CD14-positive monocyte (primary cell): ENCODE measurements at regions not wholly inside any gene's neighbourhood (a gene's known extent, or its start where the extent isn't known, plus 50 kb on each side); places are given as distances from the start of the nearest gene placed in this dataset.
"Not testable (repeated sequence)": the region's sequence is repeated elsewhere in the genome, so short reads cannot be mapped to it uniquely, and the experiment has no call there.

Experiments used
- DNase-seq, 3 donors: peaks; one replicate each; pipeline ENCODE4 v3.0.0-alpha.2; 2011 to 2022
- H2AFZ ChIP-seq: 2 replicates; pipeline ENCODE4 v1.6.0; 2012; ENCODE audit warnings: mild to moderate bottlenecking, low read depth, low read length, inconsistent platforms; ENCODE audit not compliant: insufficient read depth, poor library complexity, severe bottlenecking
- H3K27ac ChIP-seq, 2 donors: 1 replicate in 1 of 2; 2 replicates in 1 of 2; pipeline ENCODE4 v1.5.1; 2012 to 2013; ENCODE audit warnings: low read length in 2 of 2, control low read depth in 1 of 2, inconsistent platforms in 1 of 2, low read depth in 1 of 2, mild to moderate bottlenecking in 1 of 2
- H3K27me3 ChIP-seq, 2 donors: one replicate each; pipeline versions ENCODE4 v1.6.0 to v1.6.1; 2011 to 2013; ENCODE audit warnings: low read length in 2 of 2; ENCODE audit not compliant: control insufficient read depth in 2 of 2, insufficient read depth in 2 of 2
- H3K36me3 ChIP-seq, 2 donors: replicated peaks in 1 of 2; 1 replicate in 1 of 2; 2 replicates in 1 of 2; pipeline versions ENCODE4 v1.5.1 to v1.6.1; 2012 to 2013; ENCODE audit warnings: low read length in 2 of 2, control low read depth in 1 of 2, inconsistent platforms in 1 of 2, mild to moderate bottlenecking in 1 of 2; ENCODE audit not compliant: insufficient read depth in 2 of 2, control insufficient read depth in 1 of 2
- H3K4me1 ChIP-seq, 2 donors: 1 replicate in 1 of 2; 2 replicates in 1 of 2; pipeline versions ENCODE4 v1.5.1 to v1.6.1; 2012 to 2013; ENCODE audit warnings: low read length in 2 of 2, control low read depth in 1 of 2, inconsistent platforms in 1 of 2, mild to moderate bottlenecking in 1 of 2, moderate library complexity in 1 of 2; ENCODE audit not compliant: insufficient read depth in 2 of 2, control insufficient read depth in 1 of 2
- H3K4me2 ChIP-seq: replicated peaks from 2 replicates; pipeline ENCODE3; 2012; ENCODE audit warnings: low read length, moderate library complexity, mild to moderate bottlenecking; ENCODE audit not compliant: poor library complexity, severe bottlenecking; ENCODE audit errors: extremely low read depth
- H3K4me3 ChIP-seq, 3 experiments: fragments of 200-600 bp in 1 of 3; sonication (generic) in 1 of 3; replicated peaks in 1 of 3; 1 replicate in 2 of 3; 2 replicates in 1 of 3; pipeline ENCODE4 v1.5.1; 2011 to 2013; ENCODE audit warnings: low read length in 3 of 3, mild to moderate bottlenecking in 3 of 3, control low read depth in 2 of 3, low read depth in 2 of 3, inconsistent platforms in 1 of 3, moderate library complexity in 1 of 3
- H3K79me2 ChIP-seq: 2 replicates; pipeline ENCODE4 v1.6.0; 2012; ENCODE audit warnings: mild to moderate bottlenecking, control low read depth, inconsistent platforms, low read length, moderate library complexity; ENCODE audit not compliant: insufficient read depth
- H3K9ac ChIP-seq: 2 replicates; pipeline ENCODE4 v1.6.0; 2017; ENCODE audit warnings: low read length, mild to moderate bottlenecking; ENCODE audit not compliant: insufficient read depth, poor library complexity, severe bottlenecking
- H3K9me3 ChIP-seq, 2 donors: replicated peaks in 1 of 2; 1 replicate in 1 of 2; 2 replicates in 1 of 2; pipeline versions ENCODE4 v1.5.1 to v1.6.1; 2012 to 2013; ENCODE audit warnings: low read length in 2 of 2, control low read depth in 1 of 2; ENCODE audit not compliant: control insufficient read depth in 1 of 2, insufficient read depth in 1 of 2
- H4K20me1 ChIP-seq: 2 replicates; pipeline ENCODE4 v1.6.0; 2012; ENCODE audit warnings: mild to moderate bottlenecking, low read length, control low read depth, moderate library complexity; ENCODE audit not compliant: insufficient read depth
- H3K27ac Mint-ChIP-seq, 7 donors: one replicate each; pipeline ENCODE4 v1.8.0; 2020; ENCODE audit warnings: mild to moderate bottlenecking in 7 of 7, mixed read lengths in 7 of 7, moderate library complexity in 6 of 7, inconsistent platforms in 2 of 7
- H3K27me3 Mint-ChIP-seq, 3 donors: one replicate each; pipeline ENCODE4 v1.8.0; 2021 to 2022; ENCODE audit warnings: low read depth in 3 of 3, mild to moderate bottlenecking in 3 of 3, mixed read lengths in 3 of 3, moderate library complexity in 3 of 3, inconsistent platforms in 1 of 3
- H3K36me3 Mint-ChIP-seq, 2 donors: one replicate each; pipeline ENCODE4 v1.8.0; 2020; ENCODE audit warnings: mixed read lengths in 2 of 2, inconsistent platforms in 1 of 2, mild to moderate bottlenecking in 1 of 2
- H3K4me1 Mint-ChIP-seq: one replicate; pipeline ENCODE4 v1.8.0; 2020; ENCODE audit warnings: mild to moderate bottlenecking, mixed read lengths
- H3K4me3 Mint-ChIP-seq, 2 donors: one replicate each; pipeline ENCODE4 v1.8.0; 2020; ENCODE audit warnings: mild to moderate bottlenecking in 2 of 2, mixed read lengths in 2 of 2, moderate library complexity in 1 of 2
- H3K9me3 Mint-ChIP-seq, 7 donors: one replicate each; pipeline ENCODE4 v1.8.0; 2020 to 2022; ENCODE audit warnings: mixed read lengths in 7 of 7, mild to moderate bottlenecking in 6 of 7, moderate library complexity in 6 of 7, inconsistent platforms in 2 of 7
- WGBS: methylation state at CpG from one replicate; pipeline ENCODE4 v1.1.5; 2013; ENCODE audit warnings: missing lambda C conversion rate; ENCODE audit not compliant: insufficient coverage; 5-methylcytosine and 5-hydroxymethylcytosine counted together
- intact Hi-C, 2 donors: fragments of 100-400 bp; cut with micrococcal nuclease; formaldehyde crosslinking; loops; one replicate each; pipeline versions ENCODE4 v1.15.0 to v1.15.1; 2023
- TF ChIP-seq, protein P1 (sequence below): fragments of 200-600 bp; IDR thresholded peaks from one replicate; pipeline ENCODE4 v1.8.0; 2022; ENCODE audit warnings: antibody characterized with exemption, mild to moderate bottlenecking

DNA sequence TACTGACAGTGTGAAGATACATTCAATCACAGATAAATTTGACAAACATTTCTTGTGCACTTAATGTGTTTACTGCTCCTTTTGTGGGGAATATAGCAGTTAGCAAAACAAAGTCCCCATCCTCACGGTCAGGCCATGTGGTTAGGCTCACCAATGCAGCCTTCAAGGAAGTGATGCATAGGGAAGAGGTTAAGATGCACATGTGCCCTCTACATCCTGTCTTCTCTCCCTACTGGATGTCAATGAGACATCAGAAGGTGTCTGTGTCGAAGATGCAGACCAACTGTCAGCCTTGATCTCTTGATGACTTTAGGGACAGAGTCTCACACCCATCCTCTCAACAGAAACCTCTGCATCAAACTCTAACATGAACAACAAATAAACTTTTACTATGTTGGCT lies 78.7 kb downstream of the FH start:
- Histone ChIP-seq H3K27ac (no peak overlapping the region), H3K9me3 (no peaks in the 10 kb centered on the region), H3K79me2 (no peaks in the 10 kb centered on the region), H3K36me3 (no peaks in the 10 kb centered on the region), H3K9ac (no peak overlapping the region), H3K27me3 (no peaks in the 10 kb centered on the region), H2AFZ (no peak overlapping the region), H4K20me1 (no peaks in the 10 kb centered on the region), H3K4me2 (no peak overlapping the region), H3K4me3 (no peak overlapping the region), H3K4me1 (no peaks in the 10 kb centered on the region)
- Mint-ChIP-seq H3K27ac (no peak overlapping the region), H3K4me3 (peak overlapping the region in 1 of 2 donors; percentile 21), H3K4me1 (no peaks in the 10 kb centered on the region), H3K36me3 (no peaks in the 10 kb centered on the region), H3K9me3 (peaks cover 0 to 3% (median 0%) of the 10 kb centered on the region in 7 donors), H3K27me3 (peaks cover 0 to 3% (median 3%) of the 10 kb centered on the region in 3 donors)
- 50% methylated on average over 2 of the region's 2 CpGs for WGBS
- TF ChIP-seq, protein P1, sequence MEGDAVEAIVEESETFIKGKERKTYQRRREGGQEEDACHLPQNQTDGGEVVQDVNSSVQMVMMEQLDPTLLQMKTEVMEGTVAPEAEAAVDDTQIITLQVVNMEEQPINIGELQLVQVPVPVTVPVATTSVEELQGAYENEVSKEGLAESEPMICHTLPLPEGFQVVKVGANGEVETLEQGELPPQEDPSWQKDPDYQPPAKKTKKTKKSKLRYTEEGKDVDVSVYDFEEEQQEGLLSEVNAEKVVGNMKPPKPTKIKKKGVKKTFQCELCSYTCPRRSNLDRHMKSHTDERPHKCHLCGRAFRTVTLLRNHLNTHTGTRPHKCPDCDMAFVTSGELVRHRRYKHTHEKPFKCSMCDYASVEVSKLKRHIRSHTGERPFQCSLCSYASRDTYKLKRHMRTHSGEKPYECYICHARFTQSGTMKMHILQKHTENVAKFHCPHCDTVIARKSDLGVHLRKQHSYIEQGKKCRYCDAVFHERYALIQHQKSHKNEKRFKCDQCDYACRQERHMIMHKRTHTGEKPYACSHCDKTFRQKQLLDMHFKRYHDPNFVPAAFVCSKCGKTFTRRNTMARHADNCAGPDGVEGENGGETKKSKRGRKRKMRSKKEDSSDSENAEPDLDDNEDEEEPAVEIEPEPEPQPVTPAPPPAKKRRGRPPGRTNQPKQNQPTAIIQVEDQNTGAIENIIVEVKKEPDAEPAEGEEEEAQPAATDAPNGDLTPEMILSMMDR = no peak
- intact Hi-C loops = no loop called here
- DNase-seq = no peak

DNA sequence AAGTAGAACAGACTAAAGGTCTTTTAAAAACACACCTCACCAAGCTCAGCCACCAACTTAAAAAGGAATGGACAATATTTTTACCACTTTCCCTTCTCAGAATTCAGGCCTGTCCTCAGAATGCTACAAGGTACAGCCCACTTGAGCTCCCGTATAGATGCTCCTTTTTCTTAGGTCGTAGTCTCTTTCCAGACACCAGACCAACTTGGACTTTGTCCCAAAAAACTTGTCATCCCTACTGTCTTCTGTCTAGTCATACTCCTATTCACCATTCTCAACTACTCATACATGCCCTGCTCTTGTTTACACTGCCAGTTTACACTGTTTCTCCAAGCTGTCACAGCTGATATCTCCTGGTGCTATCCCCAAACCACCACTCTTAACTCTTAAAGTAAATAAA lies 80.9 kb downstream of the FH start:
- H3K9me3 ChIP-seq, H3K4me2 ChIP-seq, DNase-seq, H3K27ac ChIP-seq, H3K27me3 Mint-ChIP-seq, H3K27me3 ChIP-seq, H3K4me1 ChIP-seq, H3K79me2 ChIP-seq, H3K36me3 ChIP-seq, intact Hi-C loops, H2AFZ ChIP-seq, H3K9ac ChIP-seq, H3K36me3 Mint-ChIP-seq, H3K4me1 Mint-ChIP-seq, H4K20me1 ChIP-seq, H3K27ac Mint-ChIP-seq, H3K4me3 ChIP-seq, H3K4me3 Mint-ChIP-seq: not testable (repeated sequence)
- peaks cover 2 to 14% (median 9%) of the 10 kb centered on the region in 7 donors for H3K9me3 Mint-ChIP-seq
- 92% methylated on average over 2 of the region's 2 CpGs for WGBS
